Spleen (tissue), 11 donors: ENCODE measurements at regions not wholly inside any gene's neighbourhood (a gene's known extent, or its start where the extent isn't known, plus 50 kb on each side); places are given as distances from the start of the nearest gene placed in this dataset.

ENCODE experiments used
- DNase-seq: peaks from one replicate; pipeline ENCODE4 v3.0.0-alpha.2; 2020
- H3K27ac ChIP-seq, 8 donors: fragments of 200-600 bp; sonication (generic) in 7 of 8; 1 replicate in 4 of 8; 2 replicates in 4 of 8; pipeline versions ENCODE4 v1.5.0 to v1.8.0; 2016 to 2021; ENCODE audit warnings: inconsistent platforms in 4 of 8, mild to moderate bottlenecking in 4 of 8, moderate library complexity in 1 of 8
- H3K27me3 ChIP-seq, 7 donors: fragments of 200-600 bp; sonication (generic) in 6 of 7; replicated peaks in 1 of 7; 1 replicate in 4 of 7; 2 replicates in 3 of 7; pipeline versions ENCODE4 v1.5.0 to v1.8.0; 2016 to 2021; ENCODE audit warnings: inconsistent platforms in 3 of 7, mild to moderate bottlenecking in 1 of 7
- H3K36me3 ChIP-seq, 6 donors: fragments of 200-600 bp; sonication (generic) in 5 of 6; 1 replicate in 4 of 6; 2 replicates in 2 of 6; pipeline versions ENCODE4 v1.5.0 to v1.8.0; 2016 to 2021; ENCODE audit warnings: inconsistent platforms in 2 of 6
- H3K4me1 ChIP-seq, 6 donors: fragments of 200-600 bp; sonication (generic) in 5 of 6; 1 replicate in 3 of 6; 2 replicates in 3 of 6; pipeline versions ENCODE4 v1.5.0 to v1.8.0; 2016 to 2021; ENCODE audit warnings: inconsistent platforms in 3 of 6
- H3K4me3 ChIP-seq, 8 donors: fragments of 200-600 bp; sonication (generic) in 7 of 8; 1 replicate in 4 of 8; 2 replicates in 4 of 8; pipeline versions ENCODE4 v1.5.0 to v1.8.0; 2016 to 2021; ENCODE audit warnings: inconsistent platforms in 4 of 8, mild to moderate bottlenecking in 4 of 8, moderate library complexity in 2 of 8
- H3K9me3 ChIP-seq, 8 donors: fragments of 200-600 bp; sonication (generic) in 7 of 8; 1 replicate in 4 of 8; 2 replicates in 4 of 8; pipeline versions ENCODE4 v1.5.0 to v1.8.0; 2016 to 2021; ENCODE audit warnings: inconsistent platforms in 4 of 8
- POLR2A ChIP-seq, 3 donors: fragments of 450-650 bp; IDR thresholded peaks; one replicate each; pipeline ENCODE4 v1.5.1; 2017; ENCODE audit warnings: antibody characterized with exemption in 3 of 3, mild to moderate bottlenecking in 1 of 3
- POLR2AphosphoS5 ChIP-seq, 3 donors: sonication (generic); formaldehyde crosslinking; IDR thresholded peaks; one replicate each; pipeline ENCODE4 v1.5.1; 2017; ENCODE audit warnings: antibody characterized with exemption in 3 of 3
- WGBS, 5 donors: extraction: QIAGEN DNeasy Blood & Tissue Kit in 3 of 5; methylation state at CpG; one replicate each; pipeline versions ENCODE4 v1.1.5 to v1.1.7; 2013 to 2018; 5-methylcytosine and 5-hydroxymethylcytosine counted together
- intact Hi-C: fragments of 100-400 bp; cut with DNase I; formaldehyde crosslinking; loops from one replicate; pipeline ENCODE4 v1.15.0; 2023; ENCODE audit warnings: low total_unique reads
- TF ChIP-seq, protein P1 (sequence below), 11 experiments: fragments of 200-600 bp in 7 of 11; fragments of 450-650 bp in 4 of 11; sonication (generic) in 4 of 11; IDR thresholded peaks in 8 of 11; conservative IDR thresholded peaks in 3 of 11; 1 replicate in 7 of 11; 2 replicates in 4 of 11; pipeline versions ENCODE4 v1.4.0 to v1.8.0; 2016 to 2021; ENCODE audit warnings: antibody characterized with exemption in 11 of 11, inconsistent platforms in 4 of 11, mild to moderate bottlenecking in 1 of 11
- donor health status: healthy with polysubstance abuse.
- donor health status: DM: no; HTN: no; CAD: no; lungs with moderate emphysema.
- donor health status: DM: no; HTN: no; CAD: no.
- donor health status: Bipolar disorder and iron deficiency.
- donor health status: healthy.
- donor health status: DM: no; HTN: no; CAD: no.
- donor health status: DM: yes; HTN: yes; CAD: no.

DNA sequence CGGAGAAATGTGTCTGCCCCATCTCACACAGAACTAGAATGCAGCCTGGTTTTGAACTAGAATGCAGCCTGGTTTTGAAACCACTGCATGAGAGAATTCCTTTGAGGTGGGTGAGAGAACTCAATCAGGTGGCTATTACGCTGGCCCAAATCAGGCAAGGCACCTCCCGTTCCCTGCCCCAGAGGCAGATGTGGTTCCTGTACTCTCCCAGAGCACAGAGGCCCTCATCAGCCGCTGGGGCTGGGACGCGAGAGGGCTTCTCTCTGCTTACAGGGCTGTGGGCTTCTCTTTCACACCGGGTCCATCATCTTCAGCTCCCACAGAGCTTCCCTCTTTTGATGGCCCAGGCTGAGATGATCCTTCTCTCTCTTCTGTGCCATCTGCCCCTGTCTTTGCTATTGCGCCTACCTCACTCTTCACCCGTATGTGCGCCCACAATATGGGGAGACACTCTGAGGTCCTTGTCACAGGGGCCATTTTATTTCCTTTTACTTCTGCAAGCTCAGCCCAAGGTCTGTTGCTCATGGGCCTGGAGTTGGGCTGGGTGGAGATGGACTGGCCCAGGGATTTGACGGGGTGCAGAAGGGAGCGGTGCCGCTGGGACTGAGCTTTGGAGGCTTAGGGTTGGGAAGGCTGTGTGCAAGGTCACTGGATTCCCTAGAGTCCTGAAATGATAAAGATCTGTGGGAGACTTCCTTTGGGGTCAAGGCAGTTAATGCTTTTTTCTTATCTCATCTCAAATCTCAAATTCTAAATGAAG, 84.4 kb upstream of the HS6ST1 start:
- Histone ChIP-seq H3K9me3 (no peaks in the 10 kb centered on the region), H3K36me3 (no peaks in the 10 kb centered on the region), H3K27me3 (no peaks in the 10 kb centered on the region), H3K4me1 (peaks cover under 1 to 21% (median 8%) of the 10 kb centered on the region in 6 donors), H3K27ac (no peak overlapping the region), H3K4me3 (no peak overlapping the region)
- intact Hi-C loops = no loop called here
- peak; percentile 47 for DNase-seq
- 66 to 88% (median 81%) methylated on average over 12 to 13 of the region's 13 CpGs for WGBS, 5 donors
- no peak for TF ChIP-seq POLR2A (IDR thresholded peaks at IDR 0.05)

- no peak for TF ChIP-seq POLR2AphosphoS5 (IDR thresholded peaks at IDR 0.05)
- no peak for TF ChIP-seq POLR2A (IDR thresholded peaks at IDR 0.05)
- 77 to 88% (median 79%) methylated on average over 5 of the region's 5 CpGs for WGBS, 5 donors
- no peaks in the 10 kb centered on the region for H3K36me3 ChIP-seq
- peaks cover 4 to 31% (median 14%) of the 10 kb centered on the region in 6 donors for H3K4me1 ChIP-seq
- intact Hi-C loops = no loop called here
- H3K9me3 ChIP-seq = no peaks in the 10 kb centered on the region
- peak; percentile 21 for DNase-seq
- no peak overlapping the region for H3K27ac ChIP-seq
- no peak overlapping the region for H3K4me3 ChIP-seq
- no peaks in the 10 kb centered on the region for H3K27me3 ChIP-seq
Measured at GRCh38 chr2:128403814-128404708, 85.4 kb upstream of the HS6ST1 start.

GRCh38 chr2:128404709-128405466, 86.2 kb upstream of the HS6ST1 start:
- Histone ChIP-seq H3K27ac (no peak overlapping the region), H3K9me3 (no peaks in the 10 kb centered on the region), H3K27me3 (no peaks in the 10 kb centered on the region), H3K36me3 (no peaks in the 10 kb centered on the region), H3K4me3 (no peak overlapping the region), H3K4me1 (peaks cover 4 to 39% (median 14%) of the 10 kb centered on the region in 6 donors)
- WGBS, 5 donors = 82 to 90% (median 86%) methylated on average over 11 of the region's 11 CpGs
- TF ChIP-seq, protein P1, sequence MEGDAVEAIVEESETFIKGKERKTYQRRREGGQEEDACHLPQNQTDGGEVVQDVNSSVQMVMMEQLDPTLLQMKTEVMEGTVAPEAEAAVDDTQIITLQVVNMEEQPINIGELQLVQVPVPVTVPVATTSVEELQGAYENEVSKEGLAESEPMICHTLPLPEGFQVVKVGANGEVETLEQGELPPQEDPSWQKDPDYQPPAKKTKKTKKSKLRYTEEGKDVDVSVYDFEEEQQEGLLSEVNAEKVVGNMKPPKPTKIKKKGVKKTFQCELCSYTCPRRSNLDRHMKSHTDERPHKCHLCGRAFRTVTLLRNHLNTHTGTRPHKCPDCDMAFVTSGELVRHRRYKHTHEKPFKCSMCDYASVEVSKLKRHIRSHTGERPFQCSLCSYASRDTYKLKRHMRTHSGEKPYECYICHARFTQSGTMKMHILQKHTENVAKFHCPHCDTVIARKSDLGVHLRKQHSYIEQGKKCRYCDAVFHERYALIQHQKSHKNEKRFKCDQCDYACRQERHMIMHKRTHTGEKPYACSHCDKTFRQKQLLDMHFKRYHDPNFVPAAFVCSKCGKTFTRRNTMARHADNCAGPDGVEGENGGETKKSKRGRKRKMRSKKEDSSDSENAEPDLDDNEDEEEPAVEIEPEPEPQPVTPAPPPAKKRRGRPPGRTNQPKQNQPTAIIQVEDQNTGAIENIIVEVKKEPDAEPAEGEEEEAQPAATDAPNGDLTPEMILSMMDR (IDR thresholded peaks at IDR 0.05 in 8 of 11, conservative IDR thresholded peaks at IDR 0.05 in 3 of 11) = no peak
- no peak for TF ChIP-seq POLR2AphosphoS5 (IDR thresholded peaks at IDR 0.05)
- no peak for TF ChIP-seq POLR2A (IDR thresholded peaks at IDR 0.05)
- intact Hi-C loops = no loop called here
- DNase-seq = peak; percentile 48

GRCh38 chr2:128405467-128405900, 86.8 kb upstream of the HS6ST1 start:
- H3K4me3 ChIP-seq = no peak overlapping the region
- H3K36me3 ChIP-seq = no peaks in the 10 kb centered on the region
- no peak overlapping the region for H3K27ac ChIP-seq
- intact Hi-C loops = no loop called here
- peaks cover 4 to 42% (median 14%) of the 10 kb centered on the region in 6 donors for H3K4me1 ChIP-seq
- no peaks in the 10 kb centered on the region for H3K9me3 ChIP-seq
- 79 to 92% (median 88%) methylated on average over 5 of the region's 5 CpGs for WGBS, 5 donors
- DNase-seq = peak; percentile 44
- no peaks in the 10 kb centered on the region for H3K27me3 ChIP-seq
- TF ChIP-seq POLR2AphosphoS5 (IDR thresholded peaks at IDR 0.05) (no peak), POLR2A (IDR thresholded peaks at IDR 0.05) (no peak)
- TF ChIP-seq, protein P1 (IDR thresholded peaks at IDR 0.05 in 8 of 11, conservative IDR thresholded peaks at IDR 0.05 in 3 of 11) = no peak
